Spleen (tissue), 11 donors: ENCODE measurements at regions not wholly inside any gene's neighbourhood (a gene's known extent, or its start where the extent isn't known, plus 50 kb on each side); places are given as distances from the start of the nearest gene placed in this dataset.

Experiments used
- DNase-seq: peaks from one replicate; pipeline ENCODE4 v3.0.0-alpha.2; 2020
- H3K27ac ChIP-seq, 8 donors: fragments of 200-600 bp; sonication (generic) in 7 of 8; 1 replicate in 4 of 8; 2 replicates in 4 of 8; pipeline versions ENCODE4 v1.5.0 to v1.8.0; 2016 to 2021; ENCODE audit warnings: inconsistent platforms in 4 of 8, mild to moderate bottlenecking in 4 of 8, moderate library complexity in 1 of 8
- H3K27me3 ChIP-seq, 7 donors: fragments of 200-600 bp; sonication (generic) in 6 of 7; replicated peaks in 1 of 7; 1 replicate in 4 of 7; 2 replicates in 3 of 7; pipeline versions ENCODE4 v1.5.0 to v1.8.0; 2016 to 2021; ENCODE audit warnings: inconsistent platforms in 3 of 7, mild to moderate bottlenecking in 1 of 7
- H3K36me3 ChIP-seq, 6 donors: fragments of 200-600 bp; sonication (generic) in 5 of 6; 1 replicate in 4 of 6; 2 replicates in 2 of 6; pipeline versions ENCODE4 v1.5.0 to v1.8.0; 2016 to 2021; ENCODE audit warnings: inconsistent platforms in 2 of 6
- H3K4me1 ChIP-seq, 6 donors: fragments of 200-600 bp; sonication (generic) in 5 of 6; 1 replicate in 3 of 6; 2 replicates in 3 of 6; pipeline versions ENCODE4 v1.5.0 to v1.8.0; 2016 to 2021; ENCODE audit warnings: inconsistent platforms in 3 of 6
- H3K4me3 ChIP-seq, 8 donors: fragments of 200-600 bp; sonication (generic) in 7 of 8; 1 replicate in 4 of 8; 2 replicates in 4 of 8; pipeline versions ENCODE4 v1.5.0 to v1.8.0; 2016 to 2021; ENCODE audit warnings: inconsistent platforms in 4 of 8, mild to moderate bottlenecking in 4 of 8, moderate library complexity in 2 of 8
- H3K9me3 ChIP-seq, 8 donors: fragments of 200-600 bp; sonication (generic) in 7 of 8; 1 replicate in 4 of 8; 2 replicates in 4 of 8; pipeline versions ENCODE4 v1.5.0 to v1.8.0; 2016 to 2021; ENCODE audit warnings: inconsistent platforms in 4 of 8
- POLR2A ChIP-seq, 3 donors: fragments of 450-650 bp; IDR thresholded peaks; one replicate each; pipeline ENCODE4 v1.5.1; 2017; ENCODE audit warnings: antibody characterized with exemption in 3 of 3, mild to moderate bottlenecking in 1 of 3
- POLR2AphosphoS5 ChIP-seq, 3 donors: sonication (generic); formaldehyde crosslinking; IDR thresholded peaks; one replicate each; pipeline ENCODE4 v1.5.1; 2017; ENCODE audit warnings: antibody characterized with exemption in 3 of 3
- WGBS, 5 donors: extraction: QIAGEN DNeasy Blood & Tissue Kit in 3 of 5; methylation state at CpG; one replicate each; pipeline versions ENCODE4 v1.1.5 to v1.1.7; 2013 to 2018; 5-methylcytosine and 5-hydroxymethylcytosine counted together
- intact Hi-C: fragments of 100-400 bp; cut with DNase I; formaldehyde crosslinking; loops from one replicate; pipeline ENCODE4 v1.15.0; 2023; ENCODE audit warnings: low total_unique reads
- TF ChIP-seq, protein P1 (sequence below), 11 experiments: fragments of 200-600 bp in 7 of 11; fragments of 450-650 bp in 4 of 11; sonication (generic) in 4 of 11; IDR thresholded peaks in 8 of 11; conservative IDR thresholded peaks in 3 of 11; 1 replicate in 7 of 11; 2 replicates in 4 of 11; pipeline versions ENCODE4 v1.4.0 to v1.8.0; 2016 to 2021; ENCODE audit warnings: antibody characterized with exemption in 11 of 11, inconsistent platforms in 4 of 11, mild to moderate bottlenecking in 1 of 11
- donor health status: healthy with polysubstance abuse.
- donor health status: DM: no; HTN: no; CAD: no; lungs with moderate emphysema.
- donor health status: DM: no; HTN: no; CAD: no.
- donor health status: Bipolar disorder and iron deficiency.
- donor health status: healthy.
- donor health status: DM: no; HTN: no; CAD: no.
- donor health status: DM: yes; HTN: yes; CAD: no.

DNA sequence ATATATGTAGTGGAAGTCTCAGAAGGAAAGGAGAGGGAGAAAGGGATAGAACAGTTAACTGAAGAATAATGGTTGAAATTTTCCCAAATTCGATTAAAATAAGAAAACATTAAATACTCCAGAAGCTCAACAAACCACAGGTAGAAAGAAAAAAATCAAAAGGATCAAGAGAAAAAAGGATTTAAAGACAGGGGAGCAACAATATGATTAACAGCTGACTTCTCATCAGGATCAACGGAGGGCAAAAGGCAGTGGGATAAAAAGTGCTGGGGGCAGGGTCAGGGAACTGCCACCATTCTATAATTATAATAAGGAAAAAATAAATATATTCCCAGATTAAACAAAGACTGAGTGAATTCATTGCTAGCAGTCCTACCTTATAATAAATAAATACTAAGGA lies 55.3 kb downstream of the CDKN2C start:
- peaks cover 0 to 3% (median 0%) of the 10 kb centered on the region in 8 donors for H3K9me3 ChIP-seq
- H3K27me3 ChIP-seq: no peaks in the 10 kb centered on the region
- no peaks in the 10 kb centered on the region for H3K36me3 ChIP-seq
- TF ChIP-seq, protein P1, sequence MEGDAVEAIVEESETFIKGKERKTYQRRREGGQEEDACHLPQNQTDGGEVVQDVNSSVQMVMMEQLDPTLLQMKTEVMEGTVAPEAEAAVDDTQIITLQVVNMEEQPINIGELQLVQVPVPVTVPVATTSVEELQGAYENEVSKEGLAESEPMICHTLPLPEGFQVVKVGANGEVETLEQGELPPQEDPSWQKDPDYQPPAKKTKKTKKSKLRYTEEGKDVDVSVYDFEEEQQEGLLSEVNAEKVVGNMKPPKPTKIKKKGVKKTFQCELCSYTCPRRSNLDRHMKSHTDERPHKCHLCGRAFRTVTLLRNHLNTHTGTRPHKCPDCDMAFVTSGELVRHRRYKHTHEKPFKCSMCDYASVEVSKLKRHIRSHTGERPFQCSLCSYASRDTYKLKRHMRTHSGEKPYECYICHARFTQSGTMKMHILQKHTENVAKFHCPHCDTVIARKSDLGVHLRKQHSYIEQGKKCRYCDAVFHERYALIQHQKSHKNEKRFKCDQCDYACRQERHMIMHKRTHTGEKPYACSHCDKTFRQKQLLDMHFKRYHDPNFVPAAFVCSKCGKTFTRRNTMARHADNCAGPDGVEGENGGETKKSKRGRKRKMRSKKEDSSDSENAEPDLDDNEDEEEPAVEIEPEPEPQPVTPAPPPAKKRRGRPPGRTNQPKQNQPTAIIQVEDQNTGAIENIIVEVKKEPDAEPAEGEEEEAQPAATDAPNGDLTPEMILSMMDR (IDR thresholded peaks at IDR 0.05 in 8 of 11, conservative IDR thresholded peaks at IDR 0.05 in 3 of 11): no peak
- no peak for TF ChIP-seq POLR2A (IDR thresholded peaks at IDR 0.05)
- no peak for TF ChIP-seq POLR2AphosphoS5 (IDR thresholded peaks at IDR 0.05)
- no peak overlapping the region for H3K4me3 ChIP-seq
- no peak overlapping the region for H3K27ac ChIP-seq
- intact Hi-C loops: no loop called here
- H3K4me1 ChIP-seq: no peaks in the 10 kb centered on the region
- DNase-seq: no peak
- WGBS, 5 donors: 65 to 77% (median 68%) methylated on average over 2 of the region's 2 CpGs

DNA sequence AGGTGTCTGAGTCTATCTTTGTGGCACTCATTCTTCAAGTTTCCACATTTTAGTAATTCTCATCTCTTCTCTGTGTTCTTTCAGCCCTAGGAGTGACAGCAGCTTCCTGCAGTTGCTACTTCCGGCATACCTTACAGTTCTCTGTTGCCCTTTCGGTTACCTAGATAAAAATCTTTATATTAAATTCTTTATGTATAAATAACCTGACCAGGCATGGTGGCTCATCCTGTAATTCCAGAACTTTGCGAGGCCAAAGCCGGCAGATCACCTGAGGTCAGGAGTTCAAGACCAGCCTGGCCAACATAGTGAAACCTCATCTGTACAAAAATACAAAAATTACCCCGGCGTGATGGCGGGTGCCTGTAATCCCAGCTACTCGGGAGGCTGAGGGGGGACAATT lies 62.9 kb downstream of the CDKN2C start:
- WGBS, 5 donors: 89 to 97% (median 94%) methylated on average over 8 of the region's 8 CpGs
- H3K27ac ChIP-seq: no peak overlapping the region
- intact Hi-C loops: no loop called here

DNA sequence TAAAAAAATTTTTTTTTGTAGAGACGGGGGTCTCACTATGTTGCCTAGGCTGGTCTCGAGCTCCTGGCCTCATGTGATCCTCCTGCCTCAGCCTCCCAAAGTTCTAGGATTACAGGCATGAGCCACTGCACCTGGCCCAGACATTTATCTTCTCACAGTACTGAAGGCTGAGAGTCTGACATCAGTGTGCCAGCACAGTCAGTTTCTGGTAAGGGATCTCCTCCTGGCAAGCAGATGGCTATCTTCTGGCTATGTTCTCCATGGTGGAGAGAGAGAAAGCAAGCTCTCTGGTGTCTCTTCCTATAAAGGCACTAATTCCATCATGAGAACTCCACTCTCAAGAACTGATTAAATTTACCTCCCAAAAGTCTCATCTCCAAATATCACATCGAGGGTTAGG lies 57.8 kb upstream of the C1orf185 start:
- Histone ChIP-seq H3K4me1 (no peaks in the 10 kb centered on the region), H3K36me3 (no peaks in the 10 kb centered on the region), H3K27ac (no peak overlapping the region), H3K4me3 (no peak overlapping the region), H3K27me3 (no peaks in the 10 kb centered on the region), H3K9me3 (peaks cover 0 to 16% (median 9%) of the 10 kb centered on the region in 8 donors)
- TF ChIP-seq, protein P1 (IDR thresholded peaks at IDR 0.05 in 8 of 11, conservative IDR thresholded peaks at IDR 0.05 in 3 of 11): no peak
- intact Hi-C loops: loop anchor here (5.0 to 10.0 kb wide), 2 partner anchors 119 to 172 kb away; no protein-coding TSS in a partner anchor
- 76 to 90% (median 84%) methylated on average over 3 of the region's 3 CpGs for WGBS, 5 donors
- no peak for DNase-seq

More for the DNA sequence above, 62.9 kb downstream of the CDKN2C start:
- no peak for DNase-seq
- no peaks in the 10 kb centered on the region for H3K4me1 ChIP-seq
- TF ChIP-seq POLR2AphosphoS5 (IDR thresholded peaks at IDR 0.05): no peak
- TF ChIP-seq POLR2A (IDR thresholded peaks at IDR 0.05): no peak
- TF ChIP-seq, protein P1 (IDR thresholded peaks at IDR 0.05 in 8 of 11, conservative IDR thresholded peaks at IDR 0.05 in 3 of 11): no peak
- H3K27me3 ChIP-seq: peaks cover 0 to 8% (median 0%) of the 10 kb centered on the region in 7 donors
- no peaks in the 10 kb centered on the region for H3K36me3 ChIP-seq
- H3K9me3 ChIP-seq: peaks cover 0 to 6% (median 0%) of the 10 kb centered on the region in 8 donors
- H3K4me3 ChIP-seq: no peak overlapping the region

DNA sequence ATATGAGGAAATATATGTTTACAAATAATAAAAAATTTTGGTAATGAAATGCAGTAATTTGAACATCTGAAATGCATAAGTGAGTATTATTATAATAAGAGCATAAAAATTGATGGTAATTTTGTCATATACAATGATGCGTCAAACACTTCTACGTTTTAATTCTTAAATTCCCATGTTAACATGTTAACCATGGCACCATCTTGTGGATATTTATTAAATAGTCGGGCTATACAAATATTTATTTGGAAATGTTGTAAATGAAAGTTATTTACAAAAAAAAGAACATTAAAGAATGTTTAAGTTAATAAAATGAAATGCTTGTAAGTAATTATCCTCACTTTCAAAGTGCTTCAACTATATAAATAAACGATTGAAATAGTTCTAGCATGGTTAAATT lies 57.2 kb upstream of the C1orf185 start:
- DNase-seq: no peak
- Histone ChIP-seq H3K9me3 (peaks cover 0 to 11% (median 2%) of the 10 kb centered on the region in 8 donors), H3K4me1 (no peaks in the 10 kb centered on the region), H3K4me3 (no peak overlapping the region), H3K27me3 (no peaks in the 10 kb centered on the region), H3K27ac (no peak overlapping the region), H3K36me3 (no peaks in the 10 kb centered on the region)
- 61 to 71% (median 68%) methylated on average over 4 of the region's 4 CpGs for WGBS, 5 donors
- no peak for TF ChIP-seq POLR2A (IDR thresholded peaks at IDR 0.05)
- TF ChIP-seq POLR2AphosphoS5 (IDR thresholded peaks at IDR 0.05): no peak
- TF ChIP-seq, protein P1 (IDR thresholded peaks at IDR 0.05 in 8 of 11, conservative IDR thresholded peaks at IDR 0.05 in 3 of 11): peak in 3 of 11 experiments; percentile 9 to 25 (median 10)
- intact Hi-C loops: loop anchor here (5.0 to 10.0 kb wide), 2 partner anchors 120 to 173 kb away; no protein-coding TSS in a partner anchor
